ENCODE measurements at regions not wholly inside any gene's neighbourhood (a gene's known extent, or its start where the extent isn't known, plus 50 kb on each side); places are given as distances from the start of the nearest gene placed in this dataset.

DNA sequence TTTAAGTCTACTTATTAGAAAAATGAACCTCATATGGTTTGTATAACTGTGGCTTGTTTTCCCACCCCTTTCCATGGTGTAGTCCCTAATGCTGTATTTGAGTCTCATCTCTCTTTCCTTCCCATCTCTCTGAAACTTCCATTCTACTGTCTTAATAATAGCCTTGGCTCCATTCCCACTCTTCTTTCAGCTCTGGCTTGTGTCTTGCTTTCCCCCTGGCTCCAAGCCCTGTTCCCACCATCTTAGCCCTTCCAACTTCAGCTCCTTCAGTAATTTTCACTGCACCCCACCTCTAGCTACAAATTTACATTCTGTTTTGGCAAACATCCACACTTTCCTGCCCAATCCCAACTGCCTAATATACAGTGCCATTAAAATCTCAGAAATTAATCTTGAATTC is 137.5 kb downstream of the SLITRK6 start:
- no peaks in the 10 kb centered on the region for H3K9me3 ChIP-seq (ENCODE audit: control insufficient read depth, insufficient read depth, low read length)
- CTCF ChIA-PET = no interaction called here
- DNase-seq (ENCODE audit: low read depth, low spot score) = no peak
- TF ChIP-seq, protein P1, sequence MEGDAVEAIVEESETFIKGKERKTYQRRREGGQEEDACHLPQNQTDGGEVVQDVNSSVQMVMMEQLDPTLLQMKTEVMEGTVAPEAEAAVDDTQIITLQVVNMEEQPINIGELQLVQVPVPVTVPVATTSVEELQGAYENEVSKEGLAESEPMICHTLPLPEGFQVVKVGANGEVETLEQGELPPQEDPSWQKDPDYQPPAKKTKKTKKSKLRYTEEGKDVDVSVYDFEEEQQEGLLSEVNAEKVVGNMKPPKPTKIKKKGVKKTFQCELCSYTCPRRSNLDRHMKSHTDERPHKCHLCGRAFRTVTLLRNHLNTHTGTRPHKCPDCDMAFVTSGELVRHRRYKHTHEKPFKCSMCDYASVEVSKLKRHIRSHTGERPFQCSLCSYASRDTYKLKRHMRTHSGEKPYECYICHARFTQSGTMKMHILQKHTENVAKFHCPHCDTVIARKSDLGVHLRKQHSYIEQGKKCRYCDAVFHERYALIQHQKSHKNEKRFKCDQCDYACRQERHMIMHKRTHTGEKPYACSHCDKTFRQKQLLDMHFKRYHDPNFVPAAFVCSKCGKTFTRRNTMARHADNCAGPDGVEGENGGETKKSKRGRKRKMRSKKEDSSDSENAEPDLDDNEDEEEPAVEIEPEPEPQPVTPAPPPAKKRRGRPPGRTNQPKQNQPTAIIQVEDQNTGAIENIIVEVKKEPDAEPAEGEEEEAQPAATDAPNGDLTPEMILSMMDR (IDR thresholded peaks at IDR 0.05; ENCODE audit: low read depth, low read length) = no peak
- POLR2A ChIA-PET = no interaction called here
- no peak overlapping the region for H3K4me3 ChIP-seq (ENCODE audit: low read depth, low read length)
- H3K27me3 ChIP-seq (ENCODE audit: control insufficient read depth, insufficient read depth, low read length) = no peaks in the 10 kb centered on the region
- no peak overlapping the region for H3K27ac ChIP-seq (ENCODE audit: low read depth, low read length)

DNA sequence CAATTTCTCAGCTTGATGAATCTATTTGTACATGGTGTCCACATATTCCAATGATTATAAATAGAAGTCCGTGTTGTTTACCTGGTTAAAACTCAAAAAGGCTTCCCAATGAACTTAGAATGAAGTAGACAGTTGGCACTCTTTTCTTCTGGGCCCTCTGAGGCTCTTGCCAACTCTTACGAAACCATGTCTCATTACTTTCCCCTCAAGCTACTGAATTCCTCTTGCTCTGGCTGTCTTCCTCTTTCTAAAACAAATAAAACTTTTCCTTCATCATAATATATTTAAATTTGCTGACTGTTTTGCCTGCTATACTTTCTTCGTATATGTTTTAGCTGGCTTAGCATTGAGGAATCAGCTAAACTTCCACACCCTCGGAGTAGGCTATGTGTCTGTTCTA is 139.7 kb downstream of the SLITRK6 start:
- Histone ChIP-seq H3K27me3 (ENCODE audit: control insufficient read depth, insufficient read depth, low read length) (no peaks in the 10 kb centered on the region), H3K4me3 (ENCODE audit: low read depth, low read length) (no peak overlapping the region), H3K27ac (ENCODE audit: low read depth, low read length) (no peak overlapping the region), H3K9me3 (ENCODE audit: control insufficient read depth, insufficient read depth, low read length) (no peaks in the 10 kb centered on the region)
- DNase-seq (ENCODE audit: low read depth, low spot score) = no peak
- ChIA-PET CTCF (no interaction called here), POLR2A (no interaction called here)
- TF ChIP-seq, protein P1 (IDR thresholded peaks at IDR 0.05; ENCODE audit: low read depth, low read length) = no peak

DNA sequence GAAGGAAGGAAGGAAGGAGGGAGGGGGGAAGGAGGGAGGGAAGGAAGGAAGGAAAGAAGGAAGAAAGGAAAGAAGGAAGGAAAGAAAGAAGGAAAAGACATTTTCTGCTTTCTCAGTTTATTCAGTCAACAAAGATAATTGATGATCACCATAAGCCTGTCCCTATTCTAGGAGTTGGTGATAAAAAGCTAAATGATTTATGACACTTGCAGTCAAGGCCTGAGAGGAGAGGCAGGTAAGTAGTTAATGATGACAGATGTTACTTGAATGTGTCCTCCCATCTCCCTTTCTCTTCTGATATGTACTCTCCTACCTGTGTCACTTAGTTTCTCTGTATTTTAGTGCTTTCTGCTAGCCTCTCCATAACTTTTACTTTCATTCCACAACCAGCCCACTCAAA is 141.3 kb downstream of the SLITRK6 start:
- Histone ChIP-seq H3K27me3 (ENCODE audit: control insufficient read depth, insufficient read depth, low read length) (no peaks in the 10 kb centered on the region), H3K4me3 (ENCODE audit: low read depth, low read length) (no peak overlapping the region), H3K27ac (ENCODE audit: low read depth, low read length) (no peak overlapping the region), H3K9me3 (ENCODE audit: control insufficient read depth, insufficient read depth, low read length) (no peaks in the 10 kb centered on the region)
- TF ChIP-seq, protein P1 (IDR thresholded peaks at IDR 0.05; ENCODE audit: low read depth, low read length) = no peak
- CTCF ChIA-PET = no interaction called here
- no peak for DNase-seq (ENCODE audit: low read depth, low spot score)
- POLR2A ChIA-PET = no interaction called here

DNA sequence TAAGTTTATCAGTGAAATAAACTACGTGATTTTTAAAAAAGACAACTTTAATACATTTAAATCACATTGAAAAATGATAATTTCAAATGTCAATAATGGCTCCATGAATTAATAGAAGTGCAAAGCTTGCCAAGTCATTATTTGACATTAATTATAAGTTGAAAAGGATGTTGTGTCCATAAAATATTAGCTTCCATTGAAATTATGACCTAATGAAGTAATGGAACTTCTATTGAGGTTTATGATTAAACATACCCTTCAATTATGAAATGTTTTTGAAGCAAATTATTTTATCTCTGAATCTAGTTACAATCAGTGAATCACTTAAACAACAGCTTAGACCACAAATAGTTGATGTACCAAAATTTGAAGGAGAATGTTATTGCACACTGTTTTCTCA is 144.2 kb downstream of the SLITRK6 start:
- H3K4me3 ChIP-seq (ENCODE audit: low read depth, low read length) = no peak overlapping the region
- ChIA-PET POLR2A (no interaction called here), CTCF (no interaction called here)
- no peaks in the 10 kb centered on the region for H3K27me3 ChIP-seq (ENCODE audit: control insufficient read depth, insufficient read depth, low read length)
- no peak for DNase-seq (ENCODE audit: low read depth, low spot score)
- H3K27ac ChIP-seq (ENCODE audit: low read depth, low read length) = no peak overlapping the region
- no peaks in the 10 kb centered on the region for H3K9me3 ChIP-seq (ENCODE audit: control insufficient read depth, insufficient read depth, low read length)
- TF ChIP-seq, protein P1 (IDR thresholded peaks at IDR 0.05; ENCODE audit: low read depth, low read length) = no peak

DNA sequence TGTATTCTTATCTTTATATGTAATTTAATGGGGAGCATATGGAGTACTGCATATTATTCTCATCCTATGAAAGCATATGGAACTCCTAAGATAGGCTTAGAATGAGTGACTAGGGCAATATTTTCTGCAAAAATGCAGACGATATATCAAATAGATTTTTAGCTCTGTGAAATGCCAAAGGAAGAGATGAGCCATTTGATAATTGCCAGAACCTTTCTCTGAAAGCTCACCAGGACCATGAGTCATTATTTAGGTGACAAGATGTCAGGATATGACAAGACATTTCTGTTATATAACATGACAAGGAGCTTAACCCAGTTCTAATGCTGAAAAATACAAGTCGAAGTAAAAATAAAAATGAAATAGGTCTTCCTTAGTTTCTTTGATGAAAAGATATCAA is 145.0 kb downstream of the SLITRK6 start:
- Histone ChIP-seq H3K27ac (ENCODE audit: low read depth, low read length) (no peak overlapping the region), H3K27me3 (ENCODE audit: control insufficient read depth, insufficient read depth, low read length) (no peaks in the 10 kb centered on the region), H3K9me3 (ENCODE audit: control insufficient read depth, insufficient read depth, low read length) (no peaks in the 10 kb centered on the region), H3K4me3 (ENCODE audit: low read depth, low read length) (no peak overlapping the region)
- TF ChIP-seq, protein P1 (IDR thresholded peaks at IDR 0.05; ENCODE audit: low read depth, low read length) = no peak
- DNase-seq (ENCODE audit: low read depth, low spot score) = no peak
- ChIA-PET CTCF (no interaction called here), POLR2A (no interaction called here)
